Thoracic aorta (tissue), 2 donors: ENCODE measurements at regions not wholly inside any gene's neighbourhood (a gene's known extent, or its start where the extent isn't known, plus 50 kb on each side); places are given as distances from the start of the nearest gene placed in this dataset.

Experiments used
- ATAC-seq: fragments of 150-250 bp; one replicate; pipeline ENCODE4 v1.8.0; 2017; ENCODE audit warnings: low read depth; ENCODE audit not compliant: insufficient number of reproducible peaks, low FRiP score
- DNase-seq: peaks from one replicate; pipeline ENCODE4 v3.0.0-alpha.2; 2020; ENCODE audit warnings: low spot score
- H3K27ac ChIP-seq, 2 donors: fragments of 200-600 bp; sonication (generic); 1 replicate in 1 of 2; 2 replicates in 1 of 2; pipeline ENCODE4 v1.5.1; 2016; ENCODE audit warnings: mild to moderate bottlenecking in 2 of 2, moderate library complexity in 2 of 2
- H3K27me3 ChIP-seq: fragments of 200-600 bp; sonication (generic); replicated peaks from 2 replicates; pipeline ENCODE4 v1.6.0; 2016; ENCODE audit warnings: mild to moderate bottlenecking; ENCODE audit not compliant: insufficient read depth
- H3K36me3 ChIP-seq: fragments of 200-600 bp; sonication (generic); one replicate; pipeline ENCODE4 v1.5.1; 2016
- H3K4me1 ChIP-seq, 2 donors: fragments of 200-600 bp; sonication (generic); 1 replicate in 1 of 2; 2 replicates in 1 of 2; pipeline versions ENCODE4 v1.5.1 to v1.6.0; 2016; ENCODE audit warnings: low read depth in 2 of 2, mild to moderate bottlenecking in 1 of 2; ENCODE audit not compliant: control insufficient read depth in 1 of 2
- H3K4me3 ChIP-seq: fragments of 200-600 bp; sonication (generic); 2 replicates; pipeline ENCODE4 v1.5.1; 2016; ENCODE audit warnings: mild to moderate bottlenecking
- H3K9me3 ChIP-seq: fragments of 200-600 bp; sonication (generic); 2 replicates; pipeline ENCODE4 v1.5.1; 2016
- CTCF ChIP-seq: fragments of 200-600 bp; sonication (generic); IDR thresholded peaks from one replicate; pipeline ENCODE4 v1.5.1; 2019; ENCODE audit warnings: antibody characterized with exemption

GRCh38 chr5:6949230-6949629 lies 236.0 kb downstream of the TENT4A start:
- DNase-seq = no peak
- TF ChIP-seq CTCF = no peak
- Histone ChIP-seq H3K4me1 (no peaks in the 10 kb centered on the region), H3K36me3 (no peaks in the 10 kb centered on the region), H3K4me3 (no peak overlapping the region), H3K27me3 (no peaks in the 10 kb centered on the region), H3K27ac (no peak overlapping the region), H3K9me3 (no peaks in the 10 kb centered on the region)
- no peak for ATAC-seq

GRCh38 chr5:6950250-6950649 lies 237.0 kb downstream of the TENT4A start:
- Histone ChIP-seq H3K9me3 (no peaks in the 10 kb centered on the region), H3K27me3 (no peaks in the 10 kb centered on the region), H3K36me3 (no peaks in the 10 kb centered on the region), H3K27ac (no peak overlapping the region), H3K4me3 (no peak overlapping the region), H3K4me1 (no peaks in the 10 kb centered on the region)
- no peak for DNase-seq
- TF ChIP-seq CTCF = no peak
- no peak for ATAC-seq

- DNase-seq (no peak), ATAC-seq (no peak)
- no peak for TF ChIP-seq CTCF
- H3K9me3 ChIP-seq = no peaks in the 10 kb centered on the region
- H3K36me3 ChIP-seq = no peaks in the 10 kb centered on the region
- no peak overlapping the region for H3K27ac ChIP-seq
- H3K27me3 ChIP-seq = no peaks in the 10 kb centered on the region
- H3K4me3 ChIP-seq = no peak overlapping the region
- H3K4me1 ChIP-seq = no peaks in the 10 kb centered on the region
These were observed 237.6 kb downstream of the TENT4A start for GRCh38 chr5:6950860-6951259.

GRCh38 chr5:6961123-6961522 lies 247.9 kb downstream of the TENT4A start:
- Histone ChIP-seq H3K27ac (no peak overlapping the region), H3K4me1 (no peaks in the 10 kb centered on the region), H3K4me3 (no peak overlapping the region), H3K36me3 (no peaks in the 10 kb centered on the region), H3K9me3 (no peaks in the 10 kb centered on the region), H3K27me3 (no peaks in the 10 kb centered on the region)
- TF ChIP-seq CTCF = no peak
- no peak for DNase-seq
- ATAC-seq = no peak

- H3K4me1 ChIP-seq = no peaks in the 10 kb centered on the region
- no peak for TF ChIP-seq CTCF
- no peak for ATAC-seq
- no peaks in the 10 kb centered on the region for H3K36me3 ChIP-seq
- DNase-seq = no peak
- H3K27me3 ChIP-seq = no peaks in the 10 kb centered on the region
- H3K27ac ChIP-seq = no peak overlapping the region
- no peaks in the 10 kb centered on the region for H3K9me3 ChIP-seq
- no peak overlapping the region for H3K4me3 ChIP-seq
These were observed 248.8 kb downstream of the TENT4A start for GRCh38 chr5:6961837-6962635.
